Ishikawa (cell line): ENCODE measurements at regions not wholly inside any gene's neighbourhood (a gene's known extent, or its start where the extent isn't known, plus 50 kb on each side); places are given as distances from the start of the nearest gene placed in this dataset.

Source experiments
- CEBPB ChIP-seq: IDR thresholded peaks from 2 replicates; pipeline ENCODE4 v1.6.1; 2012
- EP300 ChIP-seq: IDR thresholded peaks from 2 replicates; pipeline ENCODE4 v1.6.1; 2012; ENCODE audit warnings: borderline replicate concordance
- TCF12 ChIP-seq: IDR thresholded peaks from 2 replicates; pipeline ENCODE4 v1.6.1; 2012; ENCODE audit warnings: low read depth

DNA sequence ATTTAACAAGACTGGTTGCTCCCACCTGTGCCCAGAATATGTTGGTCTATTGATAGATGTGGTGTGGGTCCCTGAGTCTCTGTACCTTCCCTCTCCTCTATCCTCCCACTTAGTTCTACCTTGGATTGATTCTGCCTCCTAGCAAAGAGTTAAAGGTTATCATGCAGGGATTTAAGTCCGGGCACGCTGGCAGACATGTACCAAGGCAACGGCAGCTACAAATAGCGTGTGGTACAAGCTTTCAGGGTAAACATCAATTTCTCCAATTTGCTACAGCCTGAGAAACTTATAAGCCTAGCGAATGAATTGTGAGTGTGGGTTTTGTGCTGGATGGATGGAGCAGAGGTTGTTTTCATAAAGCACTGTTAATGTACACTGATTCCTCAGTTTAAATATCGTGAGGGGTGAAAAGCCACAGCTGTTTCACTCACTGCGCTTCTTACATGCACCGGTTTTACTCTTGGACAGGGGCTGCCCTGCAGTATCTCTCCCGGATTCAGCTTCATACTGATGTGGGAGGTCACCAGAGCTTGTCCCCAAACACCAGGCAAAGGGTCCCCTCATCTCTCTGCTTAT lies 289.8 kb downstream of the ICOS start:
- TF ChIP-seq EP300 (no peak), TCF12 (no peak), CEBPB (no peak)
